ENCODE measurements at regions not wholly inside any gene's neighbourhood (a gene's known extent, or its start where the extent isn't known, plus 50 kb on each side); places are given as distances from the start of the nearest gene placed in this dataset.

DNA sequence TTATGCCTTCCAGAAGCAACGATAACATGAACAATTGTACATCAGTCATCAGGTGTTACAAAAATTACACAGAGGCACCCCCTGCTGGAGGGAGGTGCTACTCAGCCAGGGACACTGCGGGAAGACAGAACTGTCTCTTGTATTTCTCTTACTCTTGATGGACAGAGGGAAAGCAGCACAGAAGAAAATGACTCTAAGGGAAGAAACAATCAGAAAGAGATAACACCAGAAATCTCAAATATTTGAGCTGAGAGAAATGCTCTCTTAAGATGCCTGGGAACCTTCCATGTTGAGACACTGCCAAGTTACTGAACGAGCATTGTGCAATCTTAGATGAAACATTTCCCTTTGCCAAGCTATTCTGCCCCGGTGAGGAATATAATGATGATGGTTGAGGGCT lies 227.6 kb upstream of the NPSR1 start:
- TF ChIP-seq, protein P1, sequence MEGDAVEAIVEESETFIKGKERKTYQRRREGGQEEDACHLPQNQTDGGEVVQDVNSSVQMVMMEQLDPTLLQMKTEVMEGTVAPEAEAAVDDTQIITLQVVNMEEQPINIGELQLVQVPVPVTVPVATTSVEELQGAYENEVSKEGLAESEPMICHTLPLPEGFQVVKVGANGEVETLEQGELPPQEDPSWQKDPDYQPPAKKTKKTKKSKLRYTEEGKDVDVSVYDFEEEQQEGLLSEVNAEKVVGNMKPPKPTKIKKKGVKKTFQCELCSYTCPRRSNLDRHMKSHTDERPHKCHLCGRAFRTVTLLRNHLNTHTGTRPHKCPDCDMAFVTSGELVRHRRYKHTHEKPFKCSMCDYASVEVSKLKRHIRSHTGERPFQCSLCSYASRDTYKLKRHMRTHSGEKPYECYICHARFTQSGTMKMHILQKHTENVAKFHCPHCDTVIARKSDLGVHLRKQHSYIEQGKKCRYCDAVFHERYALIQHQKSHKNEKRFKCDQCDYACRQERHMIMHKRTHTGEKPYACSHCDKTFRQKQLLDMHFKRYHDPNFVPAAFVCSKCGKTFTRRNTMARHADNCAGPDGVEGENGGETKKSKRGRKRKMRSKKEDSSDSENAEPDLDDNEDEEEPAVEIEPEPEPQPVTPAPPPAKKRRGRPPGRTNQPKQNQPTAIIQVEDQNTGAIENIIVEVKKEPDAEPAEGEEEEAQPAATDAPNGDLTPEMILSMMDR (conservative IDR thresholded peaks at IDR 0.05; ENCODE audit: low read depth in 2 of 2), result peak; percentile 57 to 70
- TF ChIP-seq POLR2AphosphoS5 (IDR thresholded peaks at IDR 0.05; ENCODE audit: low read depth) (no peak), EZH2 (IDR thresholded peaks at IDR 0.05; ENCODE audit: low read depth, unreplicated experiment) (no peak), EZH2phosphoT487 (IDR thresholded peaks at IDR 0.05; ENCODE audit: unreplicated experiment) (no peak), REST (IDR thresholded peaks at IDR 0.05; ENCODE audit: unreplicated experiment) (no peak), CREB1 (CRISPR knock-in tag; IDR thresholded peaks at IDR 0.05; ENCODE audit: low read depth) (no peak), STAT1 (IDR thresholded peaks at IDR 0.05; ENCODE audit: unreplicated experiment) (no peak), JUNB (IDR thresholded peaks at IDR 0.05; ENCODE audit: unreplicated experiment) (no peak), ZNF331 (CRISPR knock-in tag; IDR thresholded peaks at IDR 0.05; ENCODE audit: low read depth) (no peak)
- TF ChIP-seq, protein P2, sequence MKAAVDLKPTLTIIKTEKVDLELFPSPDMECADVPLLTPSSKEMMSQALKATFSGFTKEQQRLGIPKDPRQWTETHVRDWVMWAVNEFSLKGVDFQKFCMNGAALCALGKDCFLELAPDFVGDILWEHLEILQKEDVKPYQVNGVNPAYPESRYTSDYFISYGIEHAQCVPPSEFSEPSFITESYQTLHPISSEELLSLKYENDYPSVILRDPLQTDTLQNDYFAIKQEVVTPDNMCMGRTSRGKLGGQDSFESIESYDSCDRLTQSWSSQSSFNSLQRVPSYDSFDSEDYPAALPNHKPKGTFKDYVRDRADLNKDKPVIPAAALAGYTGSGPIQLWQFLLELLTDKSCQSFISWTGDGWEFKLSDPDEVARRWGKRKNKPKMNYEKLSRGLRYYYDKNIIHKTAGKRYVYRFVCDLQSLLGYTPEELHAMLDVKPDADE (IDR thresholded peaks at IDR 0.05), result no peak

All from GM23338 (cell line).